A673 (cell line): ENCODE measurements at regions not wholly inside any gene's neighbourhood (a gene's known extent, or its start where the extent isn't known, plus 50 kb on each side); places are given as distances from the start of the nearest gene placed in this dataset.

Experiments used
- BruUV-seq: library from RNA; stranded (reverse); fragments of 400-500 nt; replicated peaks from 2 replicates; lab custom pipeline; 2021; lab: Mats Ljungman, UMichigan
- CTCF ChIA-PET: fragments of 300-600 bp; sonication (Branson Sonifier 250); formaldehyde crosslinking; loops from one replicate; lab custom pipeline; 2022; ENCODE audit warnings: antibody characterized with exemption; lab: Charles Lee
- POLR2A ChIA-PET: fragments of 300-600 bp; sonication (Branson Sonifier 250); formaldehyde crosslinking; loops from one replicate; lab custom pipeline; 2022; ENCODE audit warnings: antibody characterized with exemption; ENCODE audit not compliant: low non-redundant PET; lab: Charles Lee
- DNase-seq: peaks from one replicate; pipeline ENCODE4 v3.0.0-alpha.2; 2015; ENCODE audit warnings: low spot score
- H3K27ac ChIP-seq: fragments of 200-600 bp; sonication (generic); 2 replicates; pipeline ENCODE4 v1.5.1; 2016; ENCODE audit warnings: mixed run types, low read depth, mild to moderate bottlenecking, mixed read lengths, antibody characterized with exemption, low read length; ENCODE audit not compliant: poor library complexity, severe bottlenecking
- H3K27me3 ChIP-seq: fragments of 200-600 bp; sonication (generic); replicated peaks from 2 replicates; pipeline ENCODE4 v1.6.1; 2017; ENCODE audit warnings: mixed run types, low read depth, mild to moderate bottlenecking, mixed read lengths, antibody characterized with exemption, low read length; ENCODE audit not compliant: insufficient read depth, poor library complexity
- H3K36me3 ChIP-seq: fragments of 200-600 bp; sonication (generic); 2 replicates; pipeline ENCODE4 v1.6.1; 2016; ENCODE audit warnings: mixed run types, mild to moderate bottlenecking, mixed read lengths, antibody characterized with exemption, low read length; ENCODE audit not compliant: insufficient read depth, poor library complexity, severe bottlenecking
- H3K4me1 ChIP-seq: fragments of 200-600 bp; sonication (generic); 2 replicates; pipeline ENCODE4 v1.6.1; 2017; ENCODE audit warnings: mixed run types, mild to moderate bottlenecking, mixed read lengths, antibody characterized with exemption, low read length; ENCODE audit not compliant: insufficient read depth, poor library complexity, severe bottlenecking
- H3K4me3 ChIP-seq: fragments of 200-600 bp; sonication (generic); 2 replicates; pipeline ENCODE4 v1.5.1; 2016; ENCODE audit warnings: low read depth, mixed run types, mild to moderate bottlenecking, mixed read lengths, low read length; ENCODE audit not compliant: poor library complexity, severe bottlenecking
- H3K9me3 ChIP-seq: fragments of 200-600 bp; sonication (generic); 2 replicates; pipeline ENCODE4 v1.6.1; 2016; ENCODE audit warnings: mixed run types, low read depth, mild to moderate bottlenecking, mixed read lengths, antibody characterized with exemption, low read length; ENCODE audit not compliant: poor library complexity, severe bottlenecking
- CTCF ChIP-seq: fragments of 300-800, 200-600 bp; sonication (generic); conservative IDR thresholded peaks from 2 replicates; pipeline ENCODE4 v1.5.1; 2017; ENCODE audit warnings: low read depth, mild to moderate bottlenecking, antibody characterized with exemption, low read length, moderate library complexity, mixed read lengths
- EZH2 ChIP-seq: fragments of 200-600 bp; sonication (generic); IDR thresholded peaks from 2 replicates; pipeline ENCODE4 v1.6.1; 2017; ENCODE audit warnings: borderline replicate concordance, low read depth, mild to moderate bottlenecking, mixed read lengths, antibody characterized with exemption, low read length; ENCODE audit not compliant: poor library complexity, severe bottlenecking
- intact Hi-C: fragments of 100-400 bp; cut with micrococcal nuclease; formaldehyde crosslinking; loops from one replicate; pipeline ENCODE4 v1.10.0; 2022; ENCODE audit not compliant: unreplicated experiment

DNA sequence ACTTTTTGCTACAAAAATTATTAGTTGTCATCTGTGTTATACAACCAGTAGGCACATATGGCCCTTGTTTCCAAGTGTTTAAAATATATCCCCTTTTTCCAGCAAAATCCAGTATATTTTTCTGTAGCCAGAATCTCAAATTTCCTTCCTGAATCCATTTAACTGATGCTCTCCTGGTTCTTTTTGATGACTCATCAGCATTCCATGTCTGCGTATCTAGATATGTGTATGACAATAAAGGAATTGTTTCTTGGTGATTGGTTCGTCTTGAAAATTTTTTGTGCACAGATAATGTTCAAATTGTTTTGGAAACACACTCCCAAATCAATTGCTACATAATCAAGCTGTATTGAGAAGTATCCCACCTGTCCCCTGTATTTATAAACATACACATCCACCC, 98.3 kb downstream of the ITM2A start:
- ChIA-PET CTCF (no interaction called here), POLR2A (no interaction called here)
- Histone ChIP-seq H3K36me3 (no peaks in the 10 kb centered on the region), H3K27ac (peak overlapping the region; percentile 90), H3K4me3 (no peak overlapping the region), H3K4me1 (peaks cover 50% of the 10 kb centered on the region), H3K9me3 (no peaks in the 10 kb centered on the region), H3K27me3 (no peaks in the 10 kb centered on the region)
- peak; percentile 41 for DNase-seq
- TF ChIP-seq EZH2 (no peak), CTCF (no peak)
- BruUV-seq: no TSS peak
- intact Hi-C loops: loop anchor here (5.0 kb wide), 1 partner anchor 121 kb away; no protein-coding TSS in a partner anchor

GRCh38 chrX:79266702-79267101, 100.4 kb downstream of the ITM2A start:
- no TSS peak for BruUV-seq
- H3K27ac ChIP-seq: peak overlapping the region; percentile 90
- intact Hi-C loops: loop anchor here (5.0 kb wide), 1 partner anchor 119 kb away; no protein-coding TSS in a partner anchor
- TF ChIP-seq CTCF: no peak
- TF ChIP-seq EZH2: no peak
- no peaks in the 10 kb centered on the region for H3K27me3 ChIP-seq
- ChIA-PET CTCF (no interaction called here), POLR2A (no interaction called here)
- DNase-seq: no peak
- no peak overlapping the region for H3K4me3 ChIP-seq
- H3K4me1 ChIP-seq: peaks cover 64% of the 10 kb centered on the region
- no peaks in the 10 kb centered on the region for H3K9me3 ChIP-seq
- no peaks in the 10 kb centered on the region for H3K36me3 ChIP-seq

GRCh38 chrX:79263550-79263949, 103.6 kb downstream of the ITM2A start:
- ChIA-PET CTCF (no interaction called here), POLR2A (no interaction called here)
- Histone ChIP-seq H3K9me3 (no peaks in the 10 kb centered on the region), H3K27me3 (no peaks in the 10 kb centered on the region), H3K36me3 (no peaks in the 10 kb centered on the region), H3K4me1 (peaks cover 59% of the 10 kb centered on the region), H3K27ac (peak overlapping the region; percentile 60), H3K4me3 (no peak overlapping the region)
- DNase-seq: no peak
- TF ChIP-seq CTCF: no peak
- no peak for TF ChIP-seq EZH2
- BruUV-seq: no TSS peak
- intact Hi-C loops: loop anchor here (5.0 kb wide), 1 partner anchor 96 kb away; no protein-coding TSS in a partner anchor
